ENCODE measurements at regions not wholly inside any gene's neighbourhood (a gene's known extent, or its start where the extent isn't known, plus 50 kb on each side); places are given as distances from the start of the nearest gene placed in this dataset.

DNA sequence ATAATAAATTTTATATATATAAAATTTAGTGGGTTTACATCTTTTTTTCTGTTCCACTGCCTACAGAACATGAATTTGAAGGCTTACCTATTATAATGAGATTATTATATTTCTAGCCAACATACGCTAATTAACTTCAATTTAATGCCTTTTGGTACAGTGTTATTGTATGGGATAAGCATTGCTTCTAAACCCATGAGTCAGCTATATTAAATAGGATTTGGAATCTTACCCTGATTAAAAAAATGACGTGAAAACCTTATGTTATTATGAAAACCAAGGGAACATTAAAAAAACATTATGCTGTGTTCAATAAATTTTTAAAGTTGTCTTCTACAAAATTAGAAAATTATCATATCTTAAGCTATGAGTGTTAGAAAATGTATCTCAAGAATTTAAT is 334.0 kb upstream of the RGS17 start:
- no peak overlapping the region for H4K5ac ChIP-seq (ENCODE audit: insufficient read length, low read depth, low read length)
- H3K27ac ChIP-seq (ENCODE audit: insufficient read length, low read depth, low read length), result no peak overlapping the region
- no peak overlapping the region for H4K8ac ChIP-seq (replicated peaks; ENCODE audit: insufficient read length, low read depth, low read length)
- no peak overlapping the region for H2BK12ac ChIP-seq (ENCODE audit: insufficient read length, low read depth, low read length)
- no peak overlapping the region for H2BK20ac ChIP-seq (ENCODE audit: low read depth, low read length, poor library complexity, severe bottlenecking)
- H4K91ac ChIP-seq (ENCODE audit: insufficient read length, low read depth, low read length), result no peak overlapping the region
- no peak overlapping the region for H3K18ac ChIP-seq (ENCODE audit: insufficient read length, low read depth, low read length)
- H3K36me3 Mint-ChIP-seq (ENCODE audit: insufficient read depth in 1 of 3, low read depth in 3 of 3), result peaks cover 3 to 7% (median 4%) of the 10 kb centered on the region in 3 experiments; a peak in 5 of 7 replicates
- no peak overlapping the region for H3K56ac ChIP-seq (ENCODE audit: insufficient read length, low read depth, low read length)
- H3K79me2 ChIP-seq (ENCODE audit: insufficient read depth, low read length), result no peaks in the 10 kb centered on the region
- WGBS (ENCODE audit: extremely low coverage, insufficient read length, low lambda C conversion rate), result no CpG with 5 or more reads among the region's 2 CpGs
- no peaks in the 10 kb centered on the region for H3K27me3 ChIP-seq (ENCODE audit: insufficient read depth, low read length)
- H2AK5ac ChIP-seq (ENCODE audit: insufficient read length, low read length), result no peak overlapping the region
- no peak overlapping the region for H3K9ac ChIP-seq (ENCODE audit: extremely low read depth, insufficient read length, low read length)
- H3K4me1 Mint-ChIP-seq, result no peaks in the 10 kb centered on the region
- no peak for DNase-seq
- TF ChIP-seq, protein P1, sequence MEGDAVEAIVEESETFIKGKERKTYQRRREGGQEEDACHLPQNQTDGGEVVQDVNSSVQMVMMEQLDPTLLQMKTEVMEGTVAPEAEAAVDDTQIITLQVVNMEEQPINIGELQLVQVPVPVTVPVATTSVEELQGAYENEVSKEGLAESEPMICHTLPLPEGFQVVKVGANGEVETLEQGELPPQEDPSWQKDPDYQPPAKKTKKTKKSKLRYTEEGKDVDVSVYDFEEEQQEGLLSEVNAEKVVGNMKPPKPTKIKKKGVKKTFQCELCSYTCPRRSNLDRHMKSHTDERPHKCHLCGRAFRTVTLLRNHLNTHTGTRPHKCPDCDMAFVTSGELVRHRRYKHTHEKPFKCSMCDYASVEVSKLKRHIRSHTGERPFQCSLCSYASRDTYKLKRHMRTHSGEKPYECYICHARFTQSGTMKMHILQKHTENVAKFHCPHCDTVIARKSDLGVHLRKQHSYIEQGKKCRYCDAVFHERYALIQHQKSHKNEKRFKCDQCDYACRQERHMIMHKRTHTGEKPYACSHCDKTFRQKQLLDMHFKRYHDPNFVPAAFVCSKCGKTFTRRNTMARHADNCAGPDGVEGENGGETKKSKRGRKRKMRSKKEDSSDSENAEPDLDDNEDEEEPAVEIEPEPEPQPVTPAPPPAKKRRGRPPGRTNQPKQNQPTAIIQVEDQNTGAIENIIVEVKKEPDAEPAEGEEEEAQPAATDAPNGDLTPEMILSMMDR (conservative IDR thresholded peaks at IDR 0.05), result no peak
- H4K20me1 ChIP-seq (ENCODE audit: control insufficient read depth, insufficient read depth, insufficient read length), result no peaks in the 10 kb centered on the region
- no peak overlapping the region for H3K23ac ChIP-seq (ENCODE audit: insufficient read length, low read depth, low read length)
- no peaks in the 10 kb centered on the region for H3K9me3 ChIP-seq (ENCODE audit: control insufficient read depth, low read depth, low read length)
- no peaks in the 10 kb centered on the region for H3K23me2 ChIP-seq (ENCODE audit: insufficient read length, low read depth, low read length, poor library complexity, severe bottlenecking)
- no peak overlapping the region for H2BK120ac ChIP-seq (ENCODE audit: low read depth, low read length, poor library complexity, severe bottlenecking)
- no peak overlapping the region for H3K4ac ChIP-seq (ENCODE audit: low read depth, low read length)
- no peak overlapping the region for H2BK15ac ChIP-seq (ENCODE audit: low read depth, low read length)
- no peaks in the 10 kb centered on the region for H3K27me3 Mint-ChIP-seq (ENCODE audit: low read depth)
- peaks cover 0 to 7% of the 10 kb centered on the region in 2 experiments; a peak in 2 of 5 replicates for H3K9me3 Mint-ChIP-seq
- no peak overlapping the region for H2BK5ac ChIP-seq (ENCODE audit: insufficient read length, low read length)
- H3K4me1 ChIP-seq (ENCODE audit: insufficient read depth, low read length), result no peaks in the 10 kb centered on the region
- no peak overlapping the region for H3T11ph ChIP-seq (ENCODE audit: low read length)
- no peak overlapping the region for H3K4me2 ChIP-seq (ENCODE audit: insufficient read depth, insufficient read length, low read length)
- no peak overlapping the region for H3K4me3 Mint-ChIP-seq
- H3K14ac ChIP-seq (ENCODE audit: insufficient read depth, low read length), result no peak overlapping the region
- H3K27ac Mint-ChIP-seq, result no peak overlapping the region
- H3K79me1 ChIP-seq (ENCODE audit: insufficient read depth, low read depth, low read length, poor library complexity, severe bottlenecking), result no peaks in the 10 kb centered on the region
- H2AFZ ChIP-seq (ENCODE audit: low read length), result no peak overlapping the region
